DMS53 (cell line): ENCODE measurements at regions not wholly inside any gene's neighbourhood (a gene's known extent, or its start where the extent isn't known, plus 50 kb on each side); places are given as distances from the start of the nearest gene placed in this dataset.

Experiments used
- DNase-seq: peaks from one replicate; lab custom pipeline; 2025; lab: John Stamatoyannopoulos, UW

- DNase-seq = no peak
Measured at GRCh38 chr21:38151021-38151645, 105.7 kb upstream of the KCNJ15 start.

- DNase-seq = no peak
Measured at GRCh38 chr21:38156200-38156599, 100.6 kb upstream of the KCNJ15 start.

GRCh38 chr21:38159355-38159754 lies 97.4 kb upstream of the KCNJ15 start:
- peak; percentile 61 for DNase-seq

GRCh38 chr21:38165466-38166172 lies 91.2 kb upstream of the KCNJ15 start:
- no peak for DNase-seq

GRCh38 chr21:38166173-38166535 lies 90.6 kb upstream of the KCNJ15 start:
- DNase-seq = no peak

GRCh38 chr21:38167345-38167744 lies 89.4 kb upstream of the KCNJ15 start:
- DNase-seq = no peak

- DNase-seq = peak; percentile 3
Measured at GRCh38 chr21:38170283-38170682, 86.5 kb upstream of the KCNJ15 start.

GRCh38 chr21:38170704-38171682 lies 85.8 kb upstream of the KCNJ15 start:
- no peak for DNase-seq

- no peak for DNase-seq
Measured at GRCh38 chr21:38171723-38172344, 85.0 kb upstream of the KCNJ15 start.

DNA sequence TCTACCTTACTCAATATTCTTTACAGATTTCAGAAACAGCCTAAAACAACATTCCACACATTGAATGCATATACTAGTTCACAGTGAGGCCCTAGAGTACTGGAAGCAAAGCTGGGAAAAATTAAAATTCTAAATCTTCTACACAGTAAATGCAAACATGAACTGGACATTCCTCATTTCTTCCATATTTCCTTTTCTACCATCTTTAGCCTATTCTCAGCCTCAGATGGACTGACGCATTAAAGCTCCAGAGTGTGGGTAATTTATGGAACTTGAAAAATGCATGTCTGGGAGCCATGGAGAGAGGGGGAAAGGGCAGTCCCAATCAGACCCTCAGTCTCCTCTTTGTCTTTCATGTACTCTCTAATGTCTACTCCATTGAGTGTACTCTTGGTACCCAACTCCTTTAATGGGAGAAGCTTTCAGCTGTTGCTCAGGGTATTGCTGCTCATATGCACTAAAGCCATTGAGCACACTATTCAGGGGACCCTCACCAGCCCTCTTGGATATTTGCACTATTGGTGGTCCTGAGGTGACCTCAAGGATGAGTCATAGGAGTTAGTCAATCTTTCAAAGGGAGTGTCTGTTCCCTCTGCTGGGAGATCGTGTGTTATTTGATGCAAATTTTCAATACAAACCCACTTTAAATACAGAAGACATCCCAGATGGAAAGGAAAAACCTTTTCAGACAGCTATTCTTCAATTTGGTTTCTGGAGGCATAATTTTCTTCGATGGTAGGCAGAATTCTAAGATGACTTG lies 83.3 kb upstream of the KCNJ15 start:
- no peak for DNase-seq

GRCh38 chr21:38175306-38175705 lies 81.5 kb upstream of the KCNJ15 start:
- DNase-seq = no peak

DNA sequence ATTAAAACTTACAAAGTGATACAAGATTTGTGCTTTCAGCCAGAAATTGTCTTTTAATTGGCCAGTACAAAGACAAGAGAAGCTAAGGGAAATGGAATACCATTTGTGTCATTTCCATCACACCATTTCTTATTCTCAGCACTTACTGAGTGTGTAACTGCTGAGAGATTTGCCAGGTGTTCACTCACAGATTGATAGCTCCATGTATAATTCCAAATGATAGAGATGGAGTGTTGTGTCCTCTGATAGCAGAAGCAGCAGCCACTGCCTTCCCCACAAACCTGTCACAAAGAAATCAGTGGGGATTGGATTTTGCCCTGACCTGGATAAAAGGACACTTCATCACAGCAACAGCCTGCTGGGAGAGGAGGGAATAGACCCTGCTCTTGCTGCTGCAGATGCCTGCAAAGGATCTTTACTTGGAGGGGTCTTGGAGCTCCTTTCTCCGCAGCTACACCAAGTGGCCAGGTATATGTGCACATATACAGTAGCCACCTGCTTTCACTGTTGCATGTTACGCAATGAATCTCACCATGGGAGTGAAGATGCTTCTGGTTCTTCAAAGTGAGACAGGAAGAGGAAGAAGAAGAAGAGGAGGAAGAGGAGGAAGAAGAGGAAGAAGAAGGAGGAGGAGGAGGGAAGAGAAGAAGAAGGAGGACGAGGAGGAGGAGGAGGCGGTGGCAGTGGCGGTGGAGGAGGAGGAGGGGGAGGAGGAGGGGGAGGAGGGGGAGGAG lies 78.7 kb upstream of the KCNJ15 start:
- DNase-seq = no peak

GRCh38 chr21:38178653-38179470 lies 77.9 kb upstream of the KCNJ15 start:
- no peak for DNase-seq

GRCh38 chr21:38179511-38179910 lies 77.3 kb upstream of the KCNJ15 start:
- no peak for DNase-seq

- no peak for DNase-seq
Measured at GRCh38 chr21:38181096-38181495, 75.7 kb upstream of the KCNJ15 start.

GRCh38 chr21:38182370-38182985 lies 74.3 kb upstream of the KCNJ15 start:
- no peak for DNase-seq

DNA sequence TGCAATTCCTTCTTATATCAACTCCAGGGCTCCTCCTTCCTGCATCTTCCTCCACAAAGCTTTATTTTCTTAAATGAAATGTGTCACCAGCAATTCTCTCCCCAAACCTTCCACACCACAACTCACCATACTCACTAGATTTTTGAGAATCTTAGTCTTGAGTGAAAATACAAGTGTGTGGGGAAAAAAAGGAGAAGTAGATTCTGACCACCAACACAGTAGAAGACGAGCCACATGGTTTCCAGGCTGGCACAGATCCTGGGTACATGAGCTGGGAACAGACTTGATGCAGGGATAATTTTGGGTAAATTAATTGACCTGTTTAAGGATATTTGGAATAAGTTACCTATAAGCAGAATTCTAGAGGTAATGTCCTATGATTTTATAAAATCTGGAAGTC lies 72.8 kb upstream of the KCNJ15 start:
- DNase-seq = no peak

- DNase-seq = no peak
Measured at GRCh38 chr21:38186661-38187270, 70.0 kb upstream of the KCNJ15 start.

DNA sequence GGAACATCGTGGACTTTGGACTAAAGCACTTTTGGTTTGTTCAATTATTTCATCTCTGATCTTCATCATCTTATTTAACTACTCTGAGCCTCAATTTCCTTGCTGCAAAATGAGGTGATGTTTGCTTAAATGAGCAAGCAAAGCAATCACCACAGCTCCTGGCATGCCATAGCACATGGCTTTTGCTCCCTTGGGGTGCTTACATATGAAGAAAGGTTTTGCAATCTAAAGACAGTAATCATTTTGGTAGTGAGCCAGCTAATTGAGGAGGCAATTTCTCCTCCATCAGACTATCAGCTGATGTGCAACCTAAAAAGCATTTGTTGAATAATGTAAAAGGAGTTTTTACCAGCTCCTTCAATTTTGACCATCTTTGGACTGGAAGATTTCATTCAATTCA lies 68.8 kb upstream of the KCNJ15 start:
- DNase-seq = no peak
